H9 (cell line): ENCODE measurements at regions not wholly inside any gene's neighbourhood (a gene's known extent, or its start where the extent isn't known, plus 50 kb on each side); places are given as distances from the start of the nearest gene placed in this dataset.

Source experiments
- DNase-seq: peaks from one replicate; pipeline ENCODE4 v3.0.0-alpha.2; 2017
- H2AFZ ChIP-seq: one replicate; pipeline ENCODE4 v1.6.1; 2013; ENCODE audit warnings: mild to moderate bottlenecking, low read length, control low read depth, moderate library complexity
- H2AK5ac ChIP-seq: 2 replicates; pipeline ENCODE4 v1.6.1; 2013; ENCODE audit warnings: low read length, control low read depth, mixed read lengths; ENCODE audit not compliant: insufficient read length
- H2BK120ac ChIP-seq: one replicate; pipeline ENCODE4 v1.6.1; 2013; ENCODE audit warnings: low read depth, mild to moderate bottlenecking, low read length, control low read depth, inconsistent platforms; ENCODE audit not compliant: poor library complexity, severe bottlenecking
- H2BK12ac ChIP-seq: 2 replicates; pipeline ENCODE4 v1.6.1; 2013; ENCODE audit warnings: low read length, control low read depth, mixed read lengths, low read depth; ENCODE audit not compliant: insufficient read length
- H2BK15ac ChIP-seq: 2 replicates; pipeline ENCODE4 v1.6.1; 2013; ENCODE audit warnings: low read depth, low read length, control low read depth
- H2BK20ac ChIP-seq: one replicate; pipeline ENCODE4 v1.6.1; 2013; ENCODE audit warnings: low read depth, mild to moderate bottlenecking, low read length, control low read depth, inconsistent platforms; ENCODE audit not compliant: poor library complexity, severe bottlenecking
- H2BK5ac ChIP-seq: 2 replicates; pipeline ENCODE4 v1.6.1; 2013; ENCODE audit warnings: low read length, control low read depth, mixed read lengths; ENCODE audit not compliant: insufficient read length
- H3K14ac ChIP-seq: 2 replicates; pipeline ENCODE4 v1.6.1; 2013; ENCODE audit warnings: low read length, control low read depth; ENCODE audit not compliant: insufficient read depth
- H3K18ac ChIP-seq: 2 replicates; pipeline ENCODE4 v1.6.1; 2013; ENCODE audit warnings: low read depth, mild to moderate bottlenecking, mixed read lengths, low read length, control low read depth; ENCODE audit not compliant: insufficient read length
- H3K23ac ChIP-seq: 2 replicates; pipeline ENCODE4 v1.6.1; 2013; ENCODE audit warnings: low read length, control low read depth, mixed read lengths, low read depth; ENCODE audit not compliant: insufficient read length
- H3K23me2 ChIP-seq: 2 replicates; pipeline ENCODE4 v1.6.1; 2013; ENCODE audit warnings: low read depth, mild to moderate bottlenecking, mixed read lengths, low read length, control low read depth; ENCODE audit not compliant: insufficient read length, poor library complexity, severe bottlenecking
- H3K27ac ChIP-seq: 2 replicates; pipeline ENCODE4 v1.5.1; 2013; ENCODE audit warnings: low read length, control low read depth, mixed read lengths, low read depth; ENCODE audit not compliant: insufficient read length
- H3K27me3 ChIP-seq: 2 replicates; pipeline ENCODE4 v1.6.1; 2013; ENCODE audit warnings: low read length, control low read depth, inconsistent platforms; ENCODE audit not compliant: insufficient read depth
- H3K4ac ChIP-seq: 2 replicates; pipeline ENCODE4 v1.6.1; 2013; ENCODE audit warnings: low read depth, mild to moderate bottlenecking, control low read depth, inconsistent platforms, low read length, moderate library complexity
- H3K4me1 ChIP-seq: 2 replicates; pipeline ENCODE4 v1.6.1; 2013; ENCODE audit warnings: low read length, control low read depth, inconsistent platforms; ENCODE audit not compliant: insufficient read depth
- H3K4me2 ChIP-seq: 2 replicates; pipeline ENCODE4 v1.6.1; 2013; ENCODE audit warnings: low read length, control low read depth, mixed read lengths; ENCODE audit not compliant: insufficient read length, insufficient read depth
- H3K56ac ChIP-seq: 2 replicates; pipeline ENCODE4 v1.6.1; 2013; ENCODE audit warnings: low read depth, mild to moderate bottlenecking, mixed read lengths, low read length, control low read depth; ENCODE audit not compliant: insufficient read length
- H3K79me1 ChIP-seq: 2 replicates; pipeline ENCODE4 v1.6.1; 2013; ENCODE audit warnings: low read depth, mild to moderate bottlenecking, moderate library complexity, low read length, control low read depth, inconsistent platforms; ENCODE audit not compliant: insufficient read depth, poor library complexity, severe bottlenecking
- H3K79me2 ChIP-seq: 2 replicates; pipeline ENCODE4 v1.6.1; 2013; ENCODE audit warnings: low read length, control low read depth, inconsistent platforms; ENCODE audit not compliant: insufficient read depth
- H3K9ac ChIP-seq: 2 replicates; pipeline ENCODE4 v1.6.1; 2013; ENCODE audit warnings: low read length, control low read depth, mixed read lengths; ENCODE audit not compliant: insufficient read length; ENCODE audit errors: extremely low read depth
- H3K9me3 ChIP-seq: one replicate; pipeline ENCODE4 v1.6.1; 2013; ENCODE audit warnings: low read depth, low read length, inconsistent platforms; ENCODE audit not compliant: control insufficient read depth
- H3T11ph ChIP-seq: one replicate; pipeline ENCODE4 v1.6.1; 2013; ENCODE audit warnings: mild to moderate bottlenecking, low read length, control low read depth, inconsistent platforms
- H4K20me1 ChIP-seq: one replicate; pipeline ENCODE4 v1.6.1; 2013; ENCODE audit not compliant: control insufficient read depth, insufficient read length, insufficient read depth
- H4K5ac ChIP-seq: 2 replicates; pipeline ENCODE4 v1.6.1; 2013; ENCODE audit warnings: low read depth, mild to moderate bottlenecking, mixed read lengths, low read length, control low read depth; ENCODE audit not compliant: insufficient read length
- H4K8ac ChIP-seq: replicated peaks from 2 replicates; pipeline ENCODE4 v1.6.1; 2013; ENCODE audit warnings: low read length, control low read depth, mixed read lengths, low read depth; ENCODE audit not compliant: insufficient read length
- H4K91ac ChIP-seq: 2 replicates; pipeline ENCODE4 v1.6.1; 2013; ENCODE audit warnings: low read depth, mild to moderate bottlenecking, moderate library complexity, mixed read lengths, low read length, control low read depth; ENCODE audit not compliant: insufficient read length
- H3K27ac Mint-ChIP-seq, 3 experiments: 2 replicates in 2 of 3; 3 replicates in 1 of 3; pipeline ENCODE4 v1.8.0; 2020 to 2021; ENCODE audit warnings: mixed read lengths in 3 of 3, mild to moderate bottlenecking in 1 of 3, moderate library complexity in 1 of 3
- H3K27me3 Mint-ChIP-seq: 2 replicates; pipeline ENCODE4 v1.8.0; 2021; ENCODE audit warnings: low read depth, mild to moderate bottlenecking, moderate library complexity, mixed read lengths
- H3K36me3 Mint-ChIP-seq, 3 experiments: 2 replicates in 2 of 3; 3 replicates in 1 of 3; pipeline ENCODE4 v1.8.0; 2020 to 2021; ENCODE audit warnings: low read depth in 3 of 3, mixed read lengths in 3 of 3; ENCODE audit not compliant: insufficient read depth in 1 of 3
- H3K4me1 Mint-ChIP-seq, 2 experiments: 2 replicates each; pipeline ENCODE4 v1.8.0; 2020; ENCODE audit warnings: mixed read lengths in 2 of 2
- H3K4me3 Mint-ChIP-seq, 2 experiments: 2 replicates in 1 of 2; 3 replicates in 1 of 2; pipeline ENCODE4 v1.8.0; 2020 to 2021; ENCODE audit warnings: mild to moderate bottlenecking in 2 of 2, mixed read lengths in 2 of 2, moderate library complexity in 1 of 2
- H3K9me3 Mint-ChIP-seq, 2 experiments: 2 replicates in 1 of 2; 3 replicates in 1 of 2; pipeline ENCODE4 v1.8.0; 2020; ENCODE audit warnings: mild to moderate bottlenecking in 2 of 2, mixed read lengths in 2 of 2, moderate library complexity in 1 of 2
- WGBS: extraction: QIAGEN DNeasy Blood & Tissue Kit; methylation state at CpG from one replicate; pipeline ENCODE4 v1.1.7; 2013; ENCODE audit warnings: missing lambda C conversion rate, low lambda C conversion rate, mixed read lengths; ENCODE audit not compliant: insufficient read length; ENCODE audit errors: extremely low coverage; 5-methylcytosine and 5-hydroxymethylcytosine counted together
- TF ChIP-seq, protein P1 (sequence below): fragments of 200-600 bp; sonication (generic); conservative IDR thresholded peaks from 3 replicates; pipeline ENCODE4 v1.8.0; 2021; ENCODE audit warnings: antibody characterized with exemption, mild to moderate bottlenecking

DNA sequence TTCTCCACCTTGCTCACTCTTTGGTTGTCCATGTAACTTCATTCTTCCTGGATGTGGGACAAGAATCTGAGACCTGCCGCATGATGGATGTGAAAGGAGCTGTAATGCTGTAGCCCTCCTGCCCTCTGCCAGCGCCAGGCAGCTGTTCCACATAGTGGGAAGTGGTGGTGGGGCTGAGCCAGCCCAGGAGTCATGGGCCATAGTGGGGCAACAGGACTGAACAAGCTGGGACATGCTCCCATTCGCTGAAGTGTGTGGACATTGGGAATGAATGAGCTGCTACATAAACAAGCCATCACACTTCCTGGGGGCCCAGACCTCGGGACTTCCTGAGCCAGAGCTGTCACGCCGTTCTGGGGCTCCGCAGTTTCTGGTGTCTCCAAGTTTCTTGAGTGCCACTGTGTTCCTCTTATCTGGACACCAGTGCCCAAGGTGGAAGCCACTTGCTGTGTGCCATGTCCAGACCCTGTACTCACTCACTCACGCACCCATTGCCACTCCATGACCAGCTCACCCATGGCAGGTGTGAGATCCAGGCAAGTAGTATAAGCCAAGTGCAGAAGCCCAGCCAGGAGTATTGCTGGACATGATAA, 624.3 kb upstream of the EPHA6 start:
- Histone ChIP-seq H4K5ac (no peak overlapping the region), H4K91ac (no peak overlapping the region), H2BK12ac (no peak overlapping the region), H3K4ac (no peak overlapping the region), H3K27ac (no peak overlapping the region), H2BK20ac (no peak overlapping the region), H3K56ac (no peak overlapping the region), H2AFZ (no peak overlapping the region), H2BK5ac (no peak overlapping the region), H2BK120ac (no peak overlapping the region), H3T11ph (no peak overlapping the region), H3K9ac (no peak overlapping the region), H3K14ac (no peak overlapping the region), H2AK5ac (no peak overlapping the region), H3K23me2 (no peaks in the 10 kb centered on the region), H2BK15ac (no peak overlapping the region), H3K79me2 (no peaks in the 10 kb centered on the region), H3K4me2 (no peak overlapping the region), H3K18ac (no peak overlapping the region), H3K9me3 (no peaks in the 10 kb centered on the region), H3K79me1 (no peaks in the 10 kb centered on the region), H3K23ac (no peak overlapping the region), H3K27me3 (no peaks in the 10 kb centered on the region), H4K20me1 (no peaks in the 10 kb centered on the region), H3K4me1 (no peaks in the 10 kb centered on the region), H4K8ac (no peak overlapping the region)
- H3K9me3 Mint-ChIP-seq, result peaks cover 2 to 4% of the 10 kb centered on the region in 2 experiments; a peak in 3 of 5 replicates
- H3K27ac Mint-ChIP-seq, result no peak overlapping the region
- H3K27me3 Mint-ChIP-seq, result no peaks in the 10 kb centered on the region
- DNase-seq, result no peak
- no peaks in the 10 kb centered on the region for H3K4me1 Mint-ChIP-seq
- no peak overlapping the region for H3K4me3 Mint-ChIP-seq
- WGBS, result no CpG with 5 or more reads among the region's 8 CpGs
- TF ChIP-seq, protein P1, sequence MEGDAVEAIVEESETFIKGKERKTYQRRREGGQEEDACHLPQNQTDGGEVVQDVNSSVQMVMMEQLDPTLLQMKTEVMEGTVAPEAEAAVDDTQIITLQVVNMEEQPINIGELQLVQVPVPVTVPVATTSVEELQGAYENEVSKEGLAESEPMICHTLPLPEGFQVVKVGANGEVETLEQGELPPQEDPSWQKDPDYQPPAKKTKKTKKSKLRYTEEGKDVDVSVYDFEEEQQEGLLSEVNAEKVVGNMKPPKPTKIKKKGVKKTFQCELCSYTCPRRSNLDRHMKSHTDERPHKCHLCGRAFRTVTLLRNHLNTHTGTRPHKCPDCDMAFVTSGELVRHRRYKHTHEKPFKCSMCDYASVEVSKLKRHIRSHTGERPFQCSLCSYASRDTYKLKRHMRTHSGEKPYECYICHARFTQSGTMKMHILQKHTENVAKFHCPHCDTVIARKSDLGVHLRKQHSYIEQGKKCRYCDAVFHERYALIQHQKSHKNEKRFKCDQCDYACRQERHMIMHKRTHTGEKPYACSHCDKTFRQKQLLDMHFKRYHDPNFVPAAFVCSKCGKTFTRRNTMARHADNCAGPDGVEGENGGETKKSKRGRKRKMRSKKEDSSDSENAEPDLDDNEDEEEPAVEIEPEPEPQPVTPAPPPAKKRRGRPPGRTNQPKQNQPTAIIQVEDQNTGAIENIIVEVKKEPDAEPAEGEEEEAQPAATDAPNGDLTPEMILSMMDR, result no peak
- H3K36me3 Mint-ChIP-seq, result peaks cover 0 to 7% (median 0%) of the 10 kb centered on the region in 3 experiments; a peak in 2 of 7 replicates
